22Rv1 (cell line): ENCODE measurements at regions not wholly inside any gene's neighbourhood (a gene's known extent, or its start where the extent isn't known, plus 50 kb on each side); places are given as distances from the start of the nearest gene placed in this dataset.

Experiments
- H3K27ac ChIP-seq: fragments of 450-650 bp; 2 replicates; pipeline ENCODE4 v1.5.1; 2017
- ZFX ChIP-seq: fragments of 450-650 bp; IDR thresholded peaks from 2 replicates; pipeline ENCODE4 v1.6.1; 2017; ENCODE audit warnings: antibody characterized with exemption, borderline replicate concordance
- TF ChIP-seq, protein P1 (sequence below): fragments of 450-650 bp; IDR thresholded peaks from 2 replicates; pipeline ENCODE4 v1.5.1; 2017; ENCODE audit warnings: mild to moderate bottlenecking

DNA sequence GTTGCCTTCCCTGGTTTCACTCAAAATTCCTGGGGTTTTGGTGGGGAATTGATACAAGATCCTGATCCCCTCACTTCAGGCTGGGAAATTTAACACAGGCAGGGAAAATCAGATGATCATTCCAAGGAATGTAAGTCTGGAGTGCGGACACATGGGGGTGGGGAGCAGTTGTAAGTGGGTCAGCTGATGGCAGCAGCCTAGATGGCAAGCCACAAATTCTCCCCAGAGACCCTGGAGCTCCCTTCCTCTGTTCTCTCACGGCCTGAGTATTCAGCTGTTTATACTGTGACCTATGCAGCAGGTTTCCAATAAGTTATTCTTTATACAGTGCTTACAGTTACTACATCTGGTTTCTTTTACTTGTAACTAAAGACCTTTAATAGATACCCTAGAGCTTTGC is 144.9 kb downstream of the SH3BGRL2 start:
- TF ChIP-seq ZFX = no peak
- TF ChIP-seq, protein P1, sequence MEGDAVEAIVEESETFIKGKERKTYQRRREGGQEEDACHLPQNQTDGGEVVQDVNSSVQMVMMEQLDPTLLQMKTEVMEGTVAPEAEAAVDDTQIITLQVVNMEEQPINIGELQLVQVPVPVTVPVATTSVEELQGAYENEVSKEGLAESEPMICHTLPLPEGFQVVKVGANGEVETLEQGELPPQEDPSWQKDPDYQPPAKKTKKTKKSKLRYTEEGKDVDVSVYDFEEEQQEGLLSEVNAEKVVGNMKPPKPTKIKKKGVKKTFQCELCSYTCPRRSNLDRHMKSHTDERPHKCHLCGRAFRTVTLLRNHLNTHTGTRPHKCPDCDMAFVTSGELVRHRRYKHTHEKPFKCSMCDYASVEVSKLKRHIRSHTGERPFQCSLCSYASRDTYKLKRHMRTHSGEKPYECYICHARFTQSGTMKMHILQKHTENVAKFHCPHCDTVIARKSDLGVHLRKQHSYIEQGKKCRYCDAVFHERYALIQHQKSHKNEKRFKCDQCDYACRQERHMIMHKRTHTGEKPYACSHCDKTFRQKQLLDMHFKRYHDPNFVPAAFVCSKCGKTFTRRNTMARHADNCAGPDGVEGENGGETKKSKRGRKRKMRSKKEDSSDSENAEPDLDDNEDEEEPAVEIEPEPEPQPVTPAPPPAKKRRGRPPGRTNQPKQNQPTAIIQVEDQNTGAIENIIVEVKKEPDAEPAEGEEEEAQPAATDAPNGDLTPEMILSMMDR = no peak
- no peak overlapping the region for H3K27ac ChIP-seq

DNA sequence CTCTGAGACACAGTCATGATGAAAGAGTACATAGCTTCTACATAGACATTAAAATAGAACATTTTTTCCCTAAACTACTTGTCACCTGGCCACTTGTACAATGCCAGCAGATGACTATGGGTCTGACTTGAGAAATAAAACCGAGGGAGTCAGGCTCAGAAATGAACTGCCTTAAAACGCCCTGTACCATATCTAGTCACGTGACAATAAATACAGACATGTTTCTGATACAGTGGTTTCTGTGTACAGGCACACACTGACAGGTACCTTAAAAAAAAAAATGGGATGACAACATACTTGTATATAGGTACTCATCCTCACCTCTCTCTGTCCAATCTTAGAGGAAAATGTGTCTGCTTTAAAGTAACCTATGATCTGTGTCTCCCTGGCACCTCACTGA is 144.1 kb downstream of the SH3BGRL2 start:
- no peak for TF ChIP-seq ZFX
- TF ChIP-seq, protein P1 = no peak
- H3K27ac ChIP-seq = no peak overlapping the region

DNA sequence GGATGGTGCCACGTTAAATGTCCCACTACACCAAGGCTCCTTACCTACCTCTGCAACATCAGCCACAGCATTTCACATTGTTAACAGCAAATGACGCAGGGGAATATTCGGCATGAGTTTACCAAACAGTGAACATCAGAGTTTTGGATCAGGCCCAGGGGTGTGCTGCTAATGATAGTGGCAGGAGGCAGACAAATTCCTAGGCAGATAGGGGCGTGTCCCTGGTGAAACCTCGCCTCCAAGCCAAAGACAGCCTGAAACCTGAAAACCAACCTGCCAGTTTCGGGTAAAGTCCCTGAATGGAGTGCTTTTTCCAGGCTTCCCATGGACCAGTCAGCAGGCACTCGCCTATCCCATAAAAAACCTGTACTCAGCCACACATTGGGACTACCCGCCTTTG is 133.6 kb downstream of the SH3BGRL2 start:
- H3K27ac ChIP-seq = no peak overlapping the region
- no peak for TF ChIP-seq ZFX
- TF ChIP-seq, protein P1 = no peak

DNA sequence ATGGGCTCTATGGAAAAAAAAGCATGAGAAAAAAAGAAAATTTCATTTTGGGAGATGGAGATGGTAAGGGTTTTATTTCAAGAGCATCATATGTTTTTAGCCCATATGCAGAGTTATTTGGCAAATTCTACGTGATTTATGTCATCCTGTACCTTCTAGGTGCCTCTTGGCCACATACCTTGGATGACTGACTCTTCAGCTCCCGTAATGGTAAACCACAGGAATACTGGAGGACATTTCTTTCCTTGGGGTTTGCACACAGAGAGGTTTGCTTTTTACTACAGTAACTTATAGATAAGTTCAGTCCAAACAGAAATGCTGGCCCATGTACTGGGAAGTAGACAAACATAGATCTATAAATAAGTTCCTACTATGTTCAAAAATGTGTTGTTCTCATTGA is 132.2 kb downstream of the SH3BGRL2 start:
- TF ChIP-seq, protein P1 = no peak
- no peak for TF ChIP-seq ZFX
- H3K27ac ChIP-seq = no peak overlapping the region

DNA sequence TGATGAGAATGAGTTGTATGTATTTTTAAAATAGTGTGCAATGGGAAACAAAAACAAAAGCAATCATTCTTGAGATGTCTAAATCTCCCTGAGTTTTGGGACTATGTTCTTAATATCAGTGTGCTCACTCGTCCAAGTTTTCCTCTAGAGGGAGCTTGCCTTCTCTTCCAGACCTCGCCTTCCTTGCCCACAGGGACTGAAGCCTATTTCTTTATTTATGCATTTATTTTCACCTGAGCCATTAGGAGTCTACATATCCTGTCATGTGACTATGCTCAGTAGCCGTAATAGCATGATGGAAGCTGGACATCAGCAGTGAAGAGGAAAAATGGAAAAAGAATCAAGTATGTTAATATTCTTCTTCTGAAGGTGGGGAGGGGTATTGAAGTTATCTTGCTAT is 131.2 kb downstream of the SH3BGRL2 start:
- no peak for TF ChIP-seq ZFX
- TF ChIP-seq, protein P1 = peak; percentile 44
- H3K27ac ChIP-seq = no peak overlapping the region

DNA sequence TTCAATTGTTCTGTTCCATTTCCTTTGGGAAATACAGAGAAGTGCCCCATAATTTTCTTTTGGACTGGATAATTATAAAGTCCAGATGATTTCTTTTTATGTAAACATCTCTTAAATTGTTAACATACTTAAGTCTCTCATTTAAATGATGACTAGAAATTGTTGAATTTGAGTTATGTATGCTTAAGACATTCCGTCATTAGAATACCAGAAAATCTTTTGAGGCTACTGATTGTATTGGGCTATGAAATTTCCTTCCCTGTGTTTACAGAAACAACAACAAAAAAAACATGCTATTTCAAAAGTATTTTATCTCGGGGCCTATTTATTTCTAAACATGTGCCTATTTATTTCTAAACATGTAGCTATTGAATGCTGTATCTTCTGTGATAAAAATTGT is 125.4 kb downstream of the SH3BGRL2 start:
- TF ChIP-seq ZFX = no peak
- TF ChIP-seq, protein P1 = no peak
- H3K27ac ChIP-seq = no peak overlapping the region

DNA sequence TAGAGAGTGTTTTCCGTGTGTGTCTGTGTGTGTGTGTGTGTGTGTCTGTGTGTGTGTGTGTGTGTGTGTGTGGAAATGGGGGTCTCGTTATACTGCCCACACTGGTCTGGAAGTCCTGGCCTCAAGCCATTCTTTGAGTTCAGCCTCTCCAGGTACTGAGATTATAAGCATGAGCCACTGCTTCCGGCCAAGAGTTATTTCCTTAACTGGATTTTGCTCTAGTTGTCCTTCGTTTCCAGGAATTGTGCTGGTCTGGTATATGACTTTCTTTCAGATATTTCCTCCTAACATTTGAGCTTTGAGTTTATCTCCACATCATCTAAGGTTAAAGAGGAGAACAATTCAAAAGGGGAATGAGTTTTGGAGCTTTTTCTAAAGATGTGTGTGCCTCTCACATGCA is 124.8 kb downstream of the SH3BGRL2 start:
- TF ChIP-seq, protein P1 = no peak
- TF ChIP-seq ZFX = no peak
- H3K27ac ChIP-seq = no peak overlapping the region
